DMS53 (cell line): ENCODE measurements at regions not wholly inside any gene's neighbourhood (a gene's known extent, or its start where the extent isn't known, plus 50 kb on each side); places are given as distances from the start of the nearest gene placed in this dataset.
A peak's percentile ranks its signal among the peaks of the same experiment; 100 is the strongest.

Source experiments
- DNase-seq: peaks from one replicate; lab custom pipeline; 2025; lab: John Stamatoyannopoulos, UW

- no peak for DNase-seq
Observed at GRCh38 chr15:69530991-69531664, 78.5 kb downstream of the RPLP1 start.

GRCh38 chr15:69531665-69532027, 79.0 kb downstream of the RPLP1 start:
- DNase-seq = no peak

- no peak for DNase-seq
Observed at GRCh38 chr15:69532066-69532465, 79.4 kb downstream of the RPLP1 start.

- no peak for DNase-seq
Observed at GRCh38 chr15:69532856-69533255, 80.2 kb downstream of the RPLP1 start.

GRCh38 chr15:69533522-69533921, 80.9 kb downstream of the RPLP1 start:
- DNase-seq = no peak

GRCh38 chr15:69535101-69535638, 82.6 kb downstream of the RPLP1 start:
- DNase-seq = no peak

GRCh38 chr15:69535998-69536397, 83.4 kb downstream of the RPLP1 start:
- no peak for DNase-seq

- peak; percentile 42 for DNase-seq
Observed at GRCh38 chr15:69536726-69537512, 84.3 kb downstream of the RPLP1 start.

GRCh38 chr15:69537901-69538300, 85.3 kb downstream of the RPLP1 start:
- DNase-seq = no peak

DNA sequence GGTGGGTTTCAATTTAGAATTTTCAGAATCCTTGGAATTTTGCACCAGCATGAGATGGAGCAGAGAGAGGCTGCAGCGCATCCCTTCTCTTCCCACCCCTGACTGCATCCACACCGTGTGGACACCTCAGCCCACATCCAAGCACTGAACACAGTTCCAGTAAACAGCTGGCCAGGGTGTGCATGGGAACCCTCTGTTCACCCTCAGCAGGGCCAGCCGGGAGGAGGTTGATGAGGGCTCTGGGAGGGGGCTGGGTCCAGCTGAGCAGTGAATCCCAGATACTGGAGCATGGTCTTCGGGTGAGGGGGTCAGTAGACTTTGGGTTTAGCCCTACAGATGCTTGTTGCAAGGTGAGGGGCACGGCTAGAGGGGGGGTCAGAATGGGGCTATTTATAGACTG, 85.8 kb downstream of the RPLP1 start:
- DNase-seq = no peak

DNA sequence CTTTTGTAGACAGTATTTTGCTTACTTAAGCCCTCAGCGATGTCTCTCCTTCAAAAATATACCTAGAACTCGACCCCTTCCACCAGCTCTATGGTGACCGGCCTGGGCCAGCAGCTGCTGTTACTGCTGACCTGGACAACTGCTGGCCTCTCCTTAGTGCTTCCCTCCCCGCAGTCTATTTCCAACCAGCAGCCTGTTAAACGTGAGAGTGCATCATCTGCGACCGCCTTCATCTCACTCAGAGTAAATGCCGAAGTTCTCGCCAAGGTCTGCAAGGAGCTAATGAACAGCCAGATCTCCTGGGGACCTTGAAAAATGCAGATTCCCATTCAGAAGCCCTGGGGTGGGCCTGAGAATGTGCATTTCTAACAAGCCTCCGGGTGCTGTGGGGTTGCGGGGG, 86.7 kb downstream of the RPLP1 start:
- DNase-seq = no peak

DNA sequence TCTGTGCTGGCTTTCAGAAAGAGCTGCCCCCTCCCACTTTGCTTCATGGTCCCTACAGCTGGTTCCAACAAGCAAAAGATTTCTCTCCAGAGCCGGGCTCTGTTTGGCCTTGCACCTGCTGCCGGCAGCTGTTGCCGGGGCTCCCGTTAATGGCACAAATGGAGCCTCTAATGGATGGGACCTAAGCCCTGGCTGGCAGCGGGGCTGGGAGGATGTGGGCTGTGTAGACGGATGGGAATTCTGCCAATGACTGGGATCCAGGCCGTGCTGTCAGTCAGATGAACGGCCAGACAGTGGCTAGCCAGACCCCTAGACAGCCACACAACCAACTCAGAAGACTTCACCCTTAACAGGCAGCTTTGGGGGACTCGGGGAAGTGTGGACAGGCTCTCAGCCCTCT, 88.0 kb downstream of the RPLP1 start:
- DNase-seq = peak; percentile 33

GRCh38 chr15:69542028-69542427, 89.4 kb downstream of the RPLP1 start:
- no peak for DNase-seq

DNA sequence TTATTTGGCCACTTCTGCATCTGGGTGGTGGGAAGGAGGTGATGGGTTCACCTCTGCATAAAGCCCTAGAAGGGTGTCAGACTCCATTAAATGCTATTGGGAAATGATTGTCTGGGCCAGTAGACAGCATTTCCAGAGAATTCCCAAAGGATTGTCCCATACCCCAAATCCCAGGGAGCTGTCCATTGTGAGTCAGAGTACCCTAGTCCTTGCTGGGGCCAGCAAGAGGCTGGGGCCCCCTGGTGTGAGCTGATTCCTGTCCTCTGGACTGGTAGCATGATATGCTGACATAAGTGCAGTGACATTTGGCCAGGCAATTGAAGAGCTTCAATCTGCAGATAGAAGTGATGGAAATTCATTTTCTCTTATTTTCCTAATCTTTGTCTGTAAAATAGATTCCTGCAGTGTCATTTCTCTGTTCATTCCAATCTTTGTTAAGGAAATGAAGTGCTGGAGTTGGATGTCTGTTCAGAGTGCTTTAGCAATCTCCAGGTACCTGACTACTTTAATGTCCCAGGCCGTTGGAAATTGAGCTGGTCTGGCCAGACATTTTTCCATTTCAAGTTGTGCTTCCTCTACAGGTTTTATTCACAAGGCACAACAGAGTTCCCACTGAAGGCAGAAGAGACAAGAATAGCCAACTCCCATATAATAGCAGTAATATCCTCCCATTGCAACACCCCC, 91.2 kb downstream of the RPLP1 start:
- no peak for DNase-seq

- DNase-seq = no peak
Observed at GRCh38 chr15:69544365-69545113, 91.9 kb downstream of the RPLP1 start.

DNA sequence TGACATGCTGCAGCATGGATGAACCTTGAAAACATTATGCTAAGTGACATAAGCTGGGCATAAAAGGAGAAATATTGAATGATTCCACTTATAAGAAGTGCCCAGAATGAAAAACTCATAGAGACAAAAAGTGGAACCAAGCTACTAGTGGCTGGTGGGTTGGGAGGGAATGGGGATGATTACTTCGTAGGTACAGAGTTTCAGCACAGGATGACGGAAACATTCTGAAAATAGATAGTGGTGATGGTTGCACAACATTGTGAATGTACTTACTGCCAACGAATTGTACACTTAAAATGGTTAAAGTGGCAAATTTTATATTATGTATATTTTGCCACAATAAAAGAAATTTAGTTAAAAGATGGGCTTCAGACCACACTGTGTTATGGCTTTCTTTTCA, 93.6 kb downstream of the RPLP1 start:
- DNase-seq = no peak

DNA sequence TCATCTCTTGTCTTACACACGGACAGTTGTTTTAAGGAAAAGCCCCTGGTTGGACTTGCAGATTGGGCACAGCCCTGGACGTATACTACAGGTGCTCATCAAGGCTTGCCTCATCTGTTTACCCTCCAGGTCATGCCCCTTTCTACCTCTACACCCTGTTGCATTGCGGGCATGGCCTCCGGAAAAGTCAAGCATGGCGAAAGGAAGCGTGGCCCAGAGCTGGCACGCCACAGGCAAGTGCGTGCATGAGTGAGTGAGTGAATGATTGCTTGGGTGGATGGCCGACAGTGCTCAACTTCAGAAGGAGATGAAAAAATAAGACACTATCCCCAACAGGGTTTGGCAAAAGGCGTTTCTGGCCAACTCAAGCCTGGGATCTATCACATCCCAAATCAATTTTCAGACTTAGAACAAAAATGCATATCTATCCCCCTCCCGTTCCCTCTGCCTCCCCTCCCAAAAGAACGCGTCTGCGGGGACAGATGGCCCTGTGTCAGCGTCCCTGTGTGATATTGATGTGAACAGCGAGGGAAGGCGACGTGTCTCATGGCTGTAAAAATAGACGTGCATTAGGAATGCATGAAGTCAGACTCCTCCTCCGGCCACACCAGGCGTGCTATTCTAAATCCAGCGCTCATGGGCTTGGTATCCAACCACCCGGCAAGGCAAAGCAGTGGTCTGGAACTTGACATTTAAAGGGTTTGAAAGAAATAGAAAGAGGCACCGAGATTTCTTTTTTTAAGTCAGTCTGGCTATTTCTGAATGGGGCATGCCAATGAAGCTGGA, 96.0 kb downstream of the RPLP1 start:
- DNase-seq = no peak

GRCh38 chr15:69551391-69552056, 98.9 kb downstream of the RPLP1 start:
- peak; percentile 53 for DNase-seq

DNA sequence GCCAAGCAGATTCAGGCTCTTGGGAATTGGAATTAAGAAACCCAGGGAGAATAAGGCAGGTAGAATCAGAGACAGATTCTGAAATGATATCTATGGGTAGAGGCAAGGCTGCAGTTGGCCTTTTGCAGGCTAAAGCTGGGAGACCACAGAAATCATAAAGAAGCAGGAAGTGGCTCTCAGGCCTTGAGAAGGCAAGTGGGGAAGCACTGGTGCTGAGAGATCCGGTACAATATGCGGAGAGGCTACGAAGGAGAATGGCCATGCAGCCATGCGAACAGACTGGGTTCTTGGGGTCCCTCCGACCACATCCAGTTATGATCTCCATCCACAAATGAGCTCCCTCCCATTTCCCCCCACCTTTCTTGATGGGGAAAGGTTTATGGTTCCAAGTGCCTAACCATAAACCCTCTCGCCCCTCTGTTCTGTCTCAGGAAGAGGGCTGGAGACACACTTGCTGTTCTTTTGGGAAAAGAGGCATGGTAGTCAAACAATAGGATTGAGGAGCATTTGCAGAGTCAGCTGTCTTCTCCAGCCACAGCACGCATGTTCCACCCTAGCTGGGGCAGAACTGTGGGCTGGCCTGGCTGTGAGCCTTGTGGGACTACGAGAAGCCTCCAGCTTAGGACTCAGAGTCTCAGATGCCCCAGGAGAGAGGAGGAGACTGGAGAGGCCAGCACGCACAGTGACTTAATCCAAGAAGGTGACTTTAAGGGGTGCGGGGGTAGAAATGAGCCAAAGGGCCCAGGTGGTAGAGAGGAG, 99.6 kb downstream of the RPLP1 start:
- no peak for DNase-seq

- peak; percentile 70 for DNase-seq
Observed at GRCh38 chr15:69553686-69554085, 101.1 kb downstream of the RPLP1 start.
